Kidney epithelial cell (primary cell): ENCODE measurements at regions not wholly inside any gene's neighbourhood (a gene's known extent, or its start where the extent isn't known, plus 50 kb on each side); places are given as distances from the start of the nearest gene placed in this dataset.
"Not testable (repeated sequence)": the region's sequence is repeated elsewhere in the genome, so short reads cannot be mapped to it uniquely, and the experiment has no call there.

Experiments
- DNase-seq: peaks from one replicate; pipeline ENCODE4 v3.0.0-alpha.2; 2010; ENCODE audit warnings: low read depth
- H3K27me3 ChIP-seq: 2 replicates; pipeline ENCODE4 v1.6.0; 2011; ENCODE audit warnings: low read length; ENCODE audit not compliant: control insufficient read depth, insufficient read depth
- H3K36me3 ChIP-seq: 2 replicates; pipeline ENCODE4 v1.5.1; 2011; ENCODE audit warnings: low read length; ENCODE audit not compliant: control insufficient read depth, insufficient read depth
- H3K4me3 ChIP-seq: 2 replicates; pipeline ENCODE4 v1.5.1; 2011; ENCODE audit warnings: low read depth, mild to moderate bottlenecking, control low read depth, low read length
- CTCF ChIP-seq: IDR thresholded peaks from 2 replicates; pipeline ENCODE4 v1.5.1; 2011; ENCODE audit warnings: mild to moderate bottlenecking, moderate library complexity, low read length, control low read depth, inconsistent platforms; ENCODE audit not compliant: insufficient read depth, poor library complexity, severe bottlenecking

GRCh38 chr11:109048098-109048497 lies 373.9 kb upstream of the C11orf87 start:
- DNase-seq = no peak
- TF ChIP-seq CTCF = no peak
- Histone ChIP-seq H3K4me3 (no peak overlapping the region), H3K36me3 (no peaks in the 10 kb centered on the region), H3K27me3 (no peaks in the 10 kb centered on the region)

- no peak for TF ChIP-seq CTCF
- no peaks in the 10 kb centered on the region for H3K27me3 ChIP-seq
- no peaks in the 10 kb centered on the region for H3K36me3 ChIP-seq
- no peak for DNase-seq
- no peak overlapping the region for H3K4me3 ChIP-seq
Observed at GRCh38 chr11:109051200-109051599, 370.8 kb upstream of the C11orf87 start.

- no peak for DNase-seq
- H3K36me3 ChIP-seq = no peaks in the 10 kb centered on the region
- no peaks in the 10 kb centered on the region for H3K27me3 ChIP-seq
- no peak overlapping the region for H3K4me3 ChIP-seq
- TF ChIP-seq CTCF = no peak
Observed at GRCh38 chr11:109059402-109059801, 362.6 kb upstream of the C11orf87 start.

GRCh38 chr11:109061394-109061793 lies 360.6 kb upstream of the C11orf87 start:
- DNase-seq = no peak
- no peak for TF ChIP-seq CTCF
- Histone ChIP-seq H3K36me3 (no peaks in the 10 kb centered on the region), H3K27me3 (no peaks in the 10 kb centered on the region), H3K4me3 (no peak overlapping the region)

- no peaks in the 10 kb centered on the region for H3K27me3 ChIP-seq
- H3K36me3 ChIP-seq = no peaks in the 10 kb centered on the region
- no peak for DNase-seq
- H3K4me3 ChIP-seq = no peak overlapping the region
- no peak for TF ChIP-seq CTCF
Observed at GRCh38 chr11:109062445-109062844, 359.5 kb upstream of the C11orf87 start.

- no peak for DNase-seq
- TF ChIP-seq CTCF = no peak
- H3K27me3 ChIP-seq = no peaks in the 10 kb centered on the region
- no peak overlapping the region for H3K4me3 ChIP-seq
- H3K36me3 ChIP-seq = no peaks in the 10 kb centered on the region
Observed at GRCh38 chr11:109062871-109063270, 359.1 kb upstream of the C11orf87 start.

GRCh38 chr11:109064618-109065311 lies 357.2 kb upstream of the C11orf87 start:
- not testable (repeated sequence) for H3K36me3 ChIP-seq, H3K4me3 ChIP-seq, H3K27me3 ChIP-seq, DNase-seq
